ENCODE measurements at regions not wholly inside any gene's neighbourhood (a gene's known extent, or its start where the extent isn't known, plus 50 kb on each side); places are given as distances from the start of the nearest gene placed in this dataset.

GRCh38 chr9:105132606-105133005 lies 111.8 kb upstream of the SLC44A1 start:
- Mint-ChIP-seq H3K4me1 (peaks cover 21% of the 10 kb centered on the region), H3K4me3 (no peak overlapping the region), H3K27ac (no peak overlapping the region), H3K9me3 (no peaks in the 10 kb centered on the region), H3K36me3 (ENCODE audit: low read depth) (no peaks in the 10 kb centered on the region), H3K27me3 (ENCODE audit: insufficient read depth) (no peaks in the 10 kb centered on the region)
- Histone ChIP-seq H3K27ac (ENCODE audit: low read depth, low read length) (no peak overlapping the region), H3K36me3 (ENCODE audit: control insufficient read depth, insufficient read depth, low read length) (no peaks in the 10 kb centered on the region), H3K4me1 (ENCODE audit: control insufficient read depth, insufficient read depth, low read length) (no peaks in the 10 kb centered on the region), H3K9me3 (ENCODE audit: control insufficient read depth, low read length) (no peaks in the 10 kb centered on the region), H3K27me3 (ENCODE audit: control insufficient read depth, insufficient read depth, low read length, poor library complexity, severe bottlenecking) (no peaks in the 10 kb centered on the region), H3K4me3 (ENCODE audit: low read length) (no peak overlapping the region), H3K9ac (ENCODE audit: extremely low read depth, low read length, poor library complexity, severe bottlenecking) (no peak overlapping the region)
- 76 to 84% methylated on average over 2 of the region's 2 CpGs for WGBS, 2 experiments (ENCODE audit: insufficient coverage in 1 of 2, insufficient read length in 1 of 2)
- no peak for TF ChIP-seq CTCF (conservative IDR thresholded peaks at IDR 0.05)
- no peak for DNase-seq

DNA sequence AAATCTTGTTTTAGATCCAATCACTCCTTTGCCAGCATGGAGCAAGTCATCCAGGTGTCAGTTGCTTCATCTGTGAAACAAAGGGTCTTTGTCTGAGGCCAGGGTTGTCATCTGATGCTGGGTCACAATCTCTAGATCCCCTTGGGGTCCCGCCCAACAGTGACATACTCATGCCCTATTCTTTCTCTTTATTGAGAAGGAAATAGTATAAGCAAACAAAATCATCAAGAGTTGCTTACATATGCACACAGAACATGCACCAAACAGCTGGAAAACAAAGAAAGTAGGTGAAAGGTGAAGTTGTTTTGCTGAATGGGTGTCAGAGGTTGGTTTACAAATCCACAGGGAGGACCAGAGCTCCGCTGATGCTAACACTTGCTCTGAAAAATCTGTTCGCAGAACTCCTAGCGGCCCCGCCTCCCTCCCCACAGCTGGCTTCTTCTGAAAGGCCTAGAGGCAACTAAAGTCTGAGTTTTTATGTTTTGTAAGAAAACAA lies 106.1 kb upstream of the SLC44A1 start:
- no peak for TF ChIP-seq CTCF (conservative IDR thresholded peaks at IDR 0.05)
- peak overlapping the region; percentile 6 for H3K4me3 Mint-ChIP-seq
- Histone ChIP-seq H3K36me3 (ENCODE audit: control insufficient read depth, insufficient read depth, low read length) (no peaks in the 10 kb centered on the region), H3K27ac (ENCODE audit: low read depth, low read length) (peak overlapping the region; percentile 3), H3K4me1 (ENCODE audit: control insufficient read depth, insufficient read depth, low read length) (peaks cover 22% of the 10 kb centered on the region), H3K9ac (ENCODE audit: extremely low read depth, low read length, poor library complexity, severe bottlenecking) (no peak overlapping the region), H3K9me3 (ENCODE audit: control insufficient read depth, low read length) (no peaks in the 10 kb centered on the region), H3K27me3 (ENCODE audit: control insufficient read depth, insufficient read depth, low read length, poor library complexity, severe bottlenecking) (no peaks in the 10 kb centered on the region), H3K4me3 (ENCODE audit: low read length) (no peak overlapping the region)
- 6 to 23% methylated on average over 3 to 5 of the region's 5 CpGs for WGBS, 2 experiments (ENCODE audit: insufficient coverage in 1 of 2, insufficient read length in 1 of 2)
- no peaks in the 10 kb centered on the region for H3K36me3 Mint-ChIP-seq (ENCODE audit: low read depth)
- peak; percentile 87 for DNase-seq
- no peaks in the 10 kb centered on the region for H3K9me3 Mint-ChIP-seq
- H3K27ac Mint-ChIP-seq = peak overlapping the region; percentile 89
- peaks cover 30% of the 10 kb centered on the region for H3K4me1 Mint-ChIP-seq
- no peaks in the 10 kb centered on the region for H3K27me3 Mint-ChIP-seq (ENCODE audit: insufficient read depth)

GRCh38 chr9:105141146-105141975 lies 103.1 kb upstream of the SLC44A1 start:
- no peaks in the 10 kb centered on the region for H3K36me3 ChIP-seq (ENCODE audit: control insufficient read depth, insufficient read depth, low read length)
- 90 to 100% methylated on average over 4 to 5 of the region's 5 CpGs for WGBS, 2 experiments (ENCODE audit: insufficient coverage in 1 of 2, insufficient read length in 1 of 2)
- peaks cover 22% of the 10 kb centered on the region for H3K4me1 ChIP-seq (ENCODE audit: control insufficient read depth, insufficient read depth, low read length)
- peaks cover 21% of the 10 kb centered on the region for H3K4me1 Mint-ChIP-seq
- H3K4me3 Mint-ChIP-seq = no peak overlapping the region
- no peaks in the 10 kb centered on the region for H3K36me3 Mint-ChIP-seq (ENCODE audit: low read depth)
- no peak overlapping the region for H3K9ac ChIP-seq (ENCODE audit: extremely low read depth, low read length, poor library complexity, severe bottlenecking)
- no peaks in the 10 kb centered on the region for H3K27me3 ChIP-seq (ENCODE audit: control insufficient read depth, insufficient read depth, low read length, poor library complexity, severe bottlenecking)
- no peak for TF ChIP-seq CTCF (conservative IDR thresholded peaks at IDR 0.05)
- H3K27ac Mint-ChIP-seq = no peak overlapping the region
- no peaks in the 10 kb centered on the region for H3K9me3 ChIP-seq (ENCODE audit: control insufficient read depth, low read length)
- DNase-seq = no peak
- no peaks in the 10 kb centered on the region for H3K27me3 Mint-ChIP-seq (ENCODE audit: insufficient read depth)
- H3K4me3 ChIP-seq (ENCODE audit: low read length) = no peak overlapping the region
- H3K9me3 Mint-ChIP-seq = no peaks in the 10 kb centered on the region
- no peak overlapping the region for H3K27ac ChIP-seq (ENCODE audit: low read depth, low read length)

Data from endodermal cell (in vitro differentiated cells).